AG04450 (cell line): ENCODE measurements at regions not wholly inside any gene's neighbourhood (a gene's known extent, or its start where the extent isn't known, plus 50 kb on each side); places are given as distances from the start of the nearest gene placed in this dataset.

Experiments
- CTCF ChIA-PET: fragments of 300-600, 350-600 bp; formaldehyde crosslinking; extraction: SDS; loops from one replicate; lab custom pipeline; 2022; ENCODE audit warnings: antibody characterized with exemption, inconsistent platforms; lab: Charles Lee
- POLR2A ChIA-PET: fragments of 350-600 bp; formaldehyde crosslinking; extraction: SDS; loops from one replicate; lab custom pipeline; 2021; ENCODE audit warnings: antibody characterized with exemption, inconsistent platforms; lab: Yijun Ruan, JAX
- DNase-seq: peaks from one replicate; pipeline ENCODE4 v3.0.0-alpha.2; 2011; ENCODE audit warnings: low read depth, low spot score
- H3K27ac ChIP-seq: one replicate; pipeline ENCODE4 v1.5.1; 2012; ENCODE audit warnings: low read depth, low read length, control low read depth
- H3K27me3 ChIP-seq: one replicate; pipeline ENCODE4 v1.6.0; 2012; ENCODE audit warnings: low read length; ENCODE audit not compliant: control insufficient read depth, insufficient read depth
- H3K4me3 ChIP-seq: 2 replicates; pipeline ENCODE4 v1.5.1; 2011; ENCODE audit warnings: mild to moderate bottlenecking, low read depth, low read length, control low read depth
- H3K9me3 ChIP-seq: 2 replicates; pipeline ENCODE4 v1.5.1; 2012; ENCODE audit warnings: low read length; ENCODE audit not compliant: control insufficient read depth, insufficient read depth
- CTCF ChIP-seq: IDR thresholded peaks from 2 replicates; pipeline ENCODE4 v1.5.1; 2011; ENCODE audit warnings: low read depth, low read length, control low read depth, inconsistent platforms

DNA sequence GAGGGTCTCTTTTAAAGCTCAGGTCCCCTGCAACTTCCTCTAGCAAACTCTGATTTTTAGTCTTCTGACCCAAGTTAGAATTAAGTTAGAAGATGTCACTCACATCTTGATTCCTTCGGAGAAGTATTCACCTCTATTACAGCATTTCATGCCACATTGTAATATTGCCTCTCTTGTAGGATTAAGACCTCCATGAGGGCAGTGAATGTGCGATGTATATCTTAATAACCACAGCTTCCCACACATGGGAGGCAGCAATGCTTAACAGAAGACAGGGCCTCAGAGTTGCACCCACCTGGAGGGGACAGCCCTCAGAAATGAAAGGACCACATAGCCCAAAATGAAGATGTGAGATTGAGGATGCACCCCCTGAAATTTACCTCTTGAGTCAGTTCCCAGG lies 270.3 kb downstream of the HTR7 start:
- no peaks in the 10 kb centered on the region for H3K9me3 ChIP-seq
- no peaks in the 10 kb centered on the region for H3K27me3 ChIP-seq
- no peak for TF ChIP-seq CTCF
- no peak overlapping the region for H3K4me3 ChIP-seq
- DNase-seq, result no peak
- no peak overlapping the region for H3K27ac ChIP-seq
- ChIA-PET POLR2A (no interaction called here), CTCF (interaction anchor here (1.0 kb wide), 1 partner anchor 300 kb away, joined by 5 read pairs; no protein-coding TSS in a partner anchor)

- DNase-seq, result no peak
- H3K4me3 ChIP-seq, result no peak overlapping the region
- no peak for TF ChIP-seq CTCF
- no peaks in the 10 kb centered on the region for H3K9me3 ChIP-seq
- H3K27ac ChIP-seq, result no peak overlapping the region
- H3K27me3 ChIP-seq, result no peaks in the 10 kb centered on the region
- ChIA-PET CTCF (no interaction called here), POLR2A (no interaction called here)
These were observed 269.6 kb downstream of the HTR7 start for GRCh38 chr10:90588222-90588621.

DNA sequence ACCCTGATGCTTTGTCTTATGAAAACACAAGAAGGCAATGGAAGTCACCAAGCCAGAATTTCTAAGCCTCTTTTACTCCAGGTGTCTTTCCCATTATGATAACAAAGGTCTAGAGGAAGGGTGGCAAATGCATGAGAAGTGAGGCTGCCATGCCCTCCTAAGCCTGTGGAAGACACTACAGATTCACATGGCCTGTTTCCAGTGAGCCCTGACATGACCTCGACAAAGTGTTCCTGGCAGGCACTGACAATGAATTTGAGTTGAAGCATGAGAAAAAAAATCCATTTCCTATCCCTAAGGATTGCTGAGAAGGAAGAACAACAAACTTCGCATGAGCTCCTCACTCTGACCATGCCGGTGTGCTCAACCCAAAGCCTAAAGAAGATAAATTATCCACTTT lies 268.0 kb downstream of the HTR7 start:
- no peaks in the 10 kb centered on the region for H3K9me3 ChIP-seq
- H3K4me3 ChIP-seq, result no peak overlapping the region
- no peak for TF ChIP-seq CTCF
- DNase-seq, result no peak
- no peak overlapping the region for H3K27ac ChIP-seq
- POLR2A ChIA-PET, result no interaction called here
- H3K27me3 ChIP-seq, result peaks cover 9% of the 10 kb centered on the region
- CTCF ChIA-PET, result interaction anchor here (6.8 to 7.1 kb wide), 2 partner anchors 301 to 442 kb away, joined by 39 to 129 read pairs; no protein-coding TSS in a partner anchor

DNA sequence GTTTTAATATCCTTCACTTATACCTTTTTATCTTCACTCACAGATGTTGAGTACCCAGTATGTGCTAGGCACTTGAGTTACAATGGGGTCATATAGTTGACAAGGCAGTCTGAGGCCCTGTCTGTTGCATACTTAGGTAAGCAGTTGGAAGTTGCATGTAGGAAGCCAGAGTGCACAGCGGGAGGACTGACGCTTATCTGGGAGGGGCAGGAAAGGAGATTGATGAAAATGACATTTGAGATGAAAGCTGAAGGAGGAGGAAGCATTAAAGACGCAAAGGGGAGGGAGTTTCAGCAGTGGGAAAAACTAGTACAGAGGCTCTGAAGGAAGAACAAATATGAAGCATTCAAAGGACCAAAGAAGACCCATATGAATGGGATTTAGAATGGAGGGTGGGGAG lies 266.2 kb downstream of the HTR7 start:
- peaks cover 13% of the 10 kb centered on the region for H3K27me3 ChIP-seq
- TF ChIP-seq CTCF, result no peak
- POLR2A ChIA-PET, result no interaction called here
- no peak overlapping the region for H3K4me3 ChIP-seq
- no peak overlapping the region for H3K27ac ChIP-seq
- DNase-seq, result no peak
- H3K9me3 ChIP-seq, result no peaks in the 10 kb centered on the region
- CTCF ChIA-PET, result interaction anchor here (0.6 to 7.1 kb wide), 7 partner anchors 11 to 1870 kb away, joined by 3 to 129 read pairs (median 14); no protein-coding TSS in a partner anchor

DNA sequence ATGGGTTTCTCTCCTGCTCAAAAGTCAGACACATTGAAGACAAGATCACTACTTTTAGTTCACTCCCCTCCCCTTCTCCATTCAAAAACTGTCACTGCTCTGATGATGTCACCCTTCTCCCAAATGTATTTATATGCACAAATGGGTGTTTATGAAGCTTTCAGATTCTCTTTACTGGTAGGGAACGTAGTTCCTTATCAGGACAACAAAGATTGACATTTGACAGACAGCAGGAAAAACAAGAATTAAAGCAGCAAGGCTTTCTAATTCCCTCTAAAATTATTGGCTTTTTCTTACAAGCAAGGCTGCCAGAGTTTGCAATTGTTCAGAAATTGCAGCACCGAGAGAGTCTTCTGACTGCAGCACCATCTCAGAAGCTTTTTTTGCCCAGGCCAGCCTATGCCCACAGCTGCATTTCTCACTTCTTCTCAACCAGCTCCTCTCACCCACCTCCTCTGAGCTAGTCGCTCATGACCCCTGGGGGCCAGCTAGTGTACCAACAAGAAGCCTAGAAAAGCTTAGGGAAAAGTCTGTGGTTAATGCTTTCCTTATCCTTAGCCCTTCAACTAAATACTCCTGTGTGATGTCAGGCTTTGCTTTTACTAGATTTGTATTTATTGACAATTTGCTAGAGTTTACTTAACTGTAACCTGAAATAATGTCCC lies 265.1 kb downstream of the HTR7 start:
- no peaks in the 10 kb centered on the region for H3K9me3 ChIP-seq
- DNase-seq, result peak; percentile 51
- no peak overlapping the region for H3K27ac ChIP-seq
- peak; percentile 78 for TF ChIP-seq CTCF
- ChIA-PET POLR2A (interaction anchor here (0.5 kb wide), 1 partner anchor 429 kb away, joined by 3 read pairs; no protein-coding TSS in a partner anchor), CTCF (interaction anchor here (0.6 to 7.1 kb wide), 22 partner anchors 9 to 802 kb away, joined by 3 to 129 read pairs (median 4); no protein-coding TSS in a partner anchor)
- H3K4me3 ChIP-seq, result no peak overlapping the region
- peaks cover 16% of the 10 kb centered on the region for H3K27me3 ChIP-seq
